GM21381 (cell line): ENCODE measurements at regions not wholly inside any gene's neighbourhood (a gene's known extent, or its start where the extent isn't known, plus 50 kb on each side); places are given as distances from the start of the nearest gene placed in this dataset.

Experiments used
- ATAC-seq: cut with Tn5 transposase; IDR thresholded peaks from one replicate; pipeline ENCODE4 v1.9.1; 2021; ENCODE audit warnings: mild to moderate bottlenecking, moderate library complexity; ENCODE audit not compliant: unreplicated experiment

GRCh38 chr6:79776076-79776475, 144.9 kb downstream of the SH3BGRL2 start:
- no peak for ATAC-seq

- ATAC-seq: no peak
These were observed 144.1 kb downstream of the SH3BGRL2 start for GRCh38 chr6:79775222-79775621.

- ATAC-seq: no peak
These were observed 133.6 kb downstream of the SH3BGRL2 start for GRCh38 chr6:79764747-79765146.

GRCh38 chr6:79763301-79763700, 132.2 kb downstream of the SH3BGRL2 start:
- no peak for ATAC-seq

- no peak for ATAC-seq
These were observed 131.2 kb downstream of the SH3BGRL2 start for GRCh38 chr6:79762370-79762769.

GRCh38 chr6:79756496-79756895, 125.4 kb downstream of the SH3BGRL2 start:
- ATAC-seq: no peak

GRCh38 chr6:79755967-79756366, 124.8 kb downstream of the SH3BGRL2 start:
- ATAC-seq: no peak
